ENCODE measurements at regions not wholly inside any gene's neighbourhood (a gene's known extent, or its start where the extent isn't known, plus 50 kb on each side); places are given as distances from the start of the nearest gene placed in this dataset.

GRCh38 chr18:39839782-39840181, 2115.3 kb upstream of the PIK3C3 start:
- no peak for DNase-seq (ENCODE audit: low spot score)

- no peak for DNase-seq (ENCODE audit: low spot score)
These were observed 2116.2 kb upstream of the PIK3C3 start for GRCh38 chr18:39838831-39839230.

GRCh38 chr18:39835303-39836030, 2119.6 kb upstream of the PIK3C3 start:
- no peak for DNase-seq (ENCODE audit: low spot score)

- no peak for DNase-seq (ENCODE audit: low spot score)
These were observed 2120.4 kb upstream of the PIK3C3 start for GRCh38 chr18:39834636-39835035.

- DNase-seq (ENCODE audit: low spot score): no peak
These were observed 2129.4 kb upstream of the PIK3C3 start for GRCh38 chr18:39825485-39826150.

GRCh38 chr18:39806525-39806924, 2148.5 kb upstream of the PIK3C3 start:
- no peak for DNase-seq (ENCODE audit: low spot score)

- no peak for DNase-seq (ENCODE audit: low spot score)
These were observed 2149.8 kb upstream of the PIK3C3 start for GRCh38 chr18:39805218-39805617.

- DNase-seq (ENCODE audit: low spot score): no peak
These were observed 2152.3 kb upstream of the PIK3C3 start for GRCh38 chr18:39802648-39803229.

GRCh38 chr18:39801848-39802247, 2153.2 kb upstream of the PIK3C3 start:
- DNase-seq (ENCODE audit: low spot score): no peak

GRCh38 chr18:39801010-39801409, 2154.0 kb upstream of the PIK3C3 start:
- DNase-seq (ENCODE audit: low spot score): no peak

GRCh38 chr18:39799006-39799405, 2156.0 kb upstream of the PIK3C3 start:
- DNase-seq (ENCODE audit: low spot score): peak; percentile 29

- DNase-seq (ENCODE audit: low spot score): no peak
These were observed 2158.6 kb upstream of the PIK3C3 start for GRCh38 chr18:39796393-39796792.

GRCh38 chr18:39795350-39795749, 2159.7 kb upstream of the PIK3C3 start:
- DNase-seq (ENCODE audit: low spot score): no peak

- DNase-seq (ENCODE audit: low spot score): no peak
These were observed 2161.4 kb upstream of the PIK3C3 start for GRCh38 chr18:39793609-39794008.

GRCh38 chr18:39788383-39788782, 2166.7 kb upstream of the PIK3C3 start:
- DNase-seq (ENCODE audit: low spot score): no peak

GRCh38 chr18:39786477-39786876, 2168.6 kb upstream of the PIK3C3 start:
- no peak for DNase-seq (ENCODE audit: low spot score)

- DNase-seq (ENCODE audit: low spot score): no peak
These were observed 2170.5 kb upstream of the PIK3C3 start for GRCh38 chr18:39784541-39784940.

GRCh38 chr18:39781565-39781964, 2173.5 kb upstream of the PIK3C3 start:
- no peak for DNase-seq (ENCODE audit: low spot score)

GRCh38 chr18:39780774-39781173, 2174.3 kb upstream of the PIK3C3 start:
- DNase-seq (ENCODE audit: low spot score): no peak

GRCh38 chr18:39779926-39780325, 2175.1 kb upstream of the PIK3C3 start:
- no peak for DNase-seq (ENCODE audit: low spot score)

- no peak for DNase-seq (ENCODE audit: low spot score)
These were observed 2178.3 kb upstream of the PIK3C3 start for GRCh38 chr18:39776766-39777165.

- DNase-seq (ENCODE audit: low spot score): no peak
These were observed 2180.0 kb upstream of the PIK3C3 start for GRCh38 chr18:39774957-39775598.

Data from HT-29 (cell line).